HG03025 (cell line): ENCODE measurements at regions not wholly inside any gene's neighbourhood (a gene's known extent, or its start where the extent isn't known, plus 50 kb on each side); places are given as distances from the start of the nearest gene placed in this dataset.
"Not testable (repeated sequence)": the region's sequence is repeated elsewhere in the genome, so short reads cannot be mapped to it uniquely, and the experiment has no call there.

Experiments
- ATAC-seq: cut with Tn5 transposase; IDR thresholded peaks from one replicate; pipeline ENCODE4 v1.9.1; 2021; ENCODE audit warnings: mild to moderate bottlenecking, moderate library complexity; ENCODE audit not compliant: unreplicated experiment, low FRiP score

- no peak for ATAC-seq
These were observed 235.4 kb upstream of the BTBD3 start for GRCh38 chr20:11682285-11682684.

- ATAC-seq, result no peak
These were observed 231.5 kb upstream of the BTBD3 start for GRCh38 chr20:11686195-11686594.

GRCh38 chr20:11686820-11687543, 230.7 kb upstream of the BTBD3 start:
- ATAC-seq, result no peak

GRCh38 chr20:11687546-11688292, 230.0 kb upstream of the BTBD3 start:
- no peak for ATAC-seq

- no peak for ATAC-seq
These were observed 228.4 kb upstream of the BTBD3 start for GRCh38 chr20:11689262-11689661.

GRCh38 chr20:11691766-11692165, 225.9 kb upstream of the BTBD3 start:
- no peak for ATAC-seq

GRCh38 chr20:11692567-11692966, 225.1 kb upstream of the BTBD3 start:
- no peak for ATAC-seq

- no peak for ATAC-seq
These were observed 223.2 kb upstream of the BTBD3 start for GRCh38 chr20:11694467-11694866.

- no peak for ATAC-seq
These were observed 220.6 kb upstream of the BTBD3 start for GRCh38 chr20:11697055-11697454.

- no peak for ATAC-seq
These were observed 220.0 kb upstream of the BTBD3 start for GRCh38 chr20:11697646-11698045.

- ATAC-seq, result no peak
These were observed 219.6 kb upstream of the BTBD3 start for GRCh38 chr20:11698124-11698523.

- ATAC-seq, result no peak
These were observed 216.9 kb upstream of the BTBD3 start for GRCh38 chr20:11700831-11701230.

- ATAC-seq, result no peak
These were observed 214.8 kb upstream of the BTBD3 start for GRCh38 chr20:11702721-11703518.

GRCh38 chr20:11705512-11705911, 212.2 kb upstream of the BTBD3 start:
- no peak for ATAC-seq

GRCh38 chr20:11708223-11708622, 209.5 kb upstream of the BTBD3 start:
- not testable (repeated sequence) for ATAC-seq

GRCh38 chr20:11711214-11711613, 206.5 kb upstream of the BTBD3 start:
- ATAC-seq, result no peak

GRCh38 chr20:11712639-11713160, 205.0 kb upstream of the BTBD3 start:
- no peak for ATAC-seq

- ATAC-seq, result no peak
These were observed 202.8 kb upstream of the BTBD3 start for GRCh38 chr20:11714886-11715285.

GRCh38 chr20:11716239-11716944, 201.3 kb upstream of the BTBD3 start:
- no peak for ATAC-seq

- ATAC-seq, result no peak
These were observed 200.8 kb upstream of the BTBD3 start for GRCh38 chr20:11716945-11717248.

- no peak for ATAC-seq
These were observed 200.1 kb upstream of the BTBD3 start for GRCh38 chr20:11717562-11717961.
